Upper lobe of right lung (tissue), 1 donor: ENCODE measurements at regions not wholly inside any gene's neighbourhood (a gene's known extent, or its start where the extent isn't known, plus 50 kb on each side); places are given as distances from the start of the nearest gene placed in this dataset.

Experiments used
- ATAC-seq: fragments of 200-7000 bp; cut with Tn5 transposase; one replicate; pipeline ENCODE4 v1.9.1; 2020; ENCODE audit warnings: mild to moderate bottlenecking, moderate library complexity
- DNase-seq: peaks from one replicate; pipeline ENCODE4 v3.0.0-alpha.2; 2020
- H3K27ac ChIP-seq: fragments of 200-600 bp; one replicate; pipeline ENCODE4 v1.8.0; 2022
- H3K27me3 ChIP-seq: fragments of 200-600 bp; one replicate; pipeline ENCODE4 v1.8.0; 2022; ENCODE audit warnings: mild to moderate bottlenecking
- H3K36me3 ChIP-seq: fragments of 200-600 bp; one replicate; pipeline ENCODE4 v1.8.0; 2022
- H3K4me1 ChIP-seq: fragments of 200-600 bp; one replicate; pipeline ENCODE4 v1.8.0; 2022
- H3K4me3 ChIP-seq: fragments of 200-600 bp; one replicate; pipeline ENCODE4 v1.8.0; 2022; ENCODE audit warnings: mild to moderate bottlenecking
- H3K9me3 ChIP-seq: fragments of 200-600 bp; one replicate; pipeline ENCODE4 v1.8.0; 2022
- CTCF ChIP-seq: fragments of 200-600 bp; IDR thresholded peaks from one replicate; pipeline ENCODE4 v1.8.0; 2022; ENCODE audit warnings: antibody characterized with exemption
- intact Hi-C: fragments of 100-400 bp; cut with DNase I; formaldehyde crosslinking; loops from one replicate; pipeline ENCODE4 v1.11.0; 2022
- donor health status: DM: no; HTN: yes; CAD: no; lungs with severe emphysema.

- DNase-seq: no peak
- Histone ChIP-seq H3K36me3 (no peaks in the 10 kb centered on the region), H3K4me1 (no peaks in the 10 kb centered on the region), H3K27ac (no peak overlapping the region), H3K9me3 (no peaks in the 10 kb centered on the region), H3K4me3 (no peak overlapping the region), H3K27me3 (no peaks in the 10 kb centered on the region)
- ATAC-seq: no peak
- TF ChIP-seq CTCF: no peak
- intact Hi-C loops: no loop called here
Observed at GRCh38 chr19:30316560-30317106, 55.6 kb upstream of the ZNF536 start.

- H3K9me3 ChIP-seq: no peaks in the 10 kb centered on the region
- DNase-seq: no peak
- H3K4me3 ChIP-seq: no peak overlapping the region
- no peak for ATAC-seq
- H3K4me1 ChIP-seq: no peaks in the 10 kb centered on the region
- TF ChIP-seq CTCF: no peak
- H3K27ac ChIP-seq: no peak overlapping the region
- no peaks in the 10 kb centered on the region for H3K27me3 ChIP-seq
- no peaks in the 10 kb centered on the region for H3K36me3 ChIP-seq
- intact Hi-C loops: no loop called here
Observed at GRCh38 chr19:30317403-30317802, 54.8 kb upstream of the ZNF536 start.

- intact Hi-C loops: no loop called here
- TF ChIP-seq CTCF: no peak
Observed at GRCh38 chr19:30318261-30318660, 53.9 kb upstream of the ZNF536 start.

GRCh38 chr19:30318936-30319335 is 53.2 kb upstream of the ZNF536 start:
- H3K27me3 ChIP-seq: no peaks in the 10 kb centered on the region
- no peak for TF ChIP-seq CTCF
- no peak overlapping the region for H3K4me3 ChIP-seq
- intact Hi-C loops: no loop called here
- ATAC-seq (no peak), DNase-seq (no peak)
- no peaks in the 10 kb centered on the region for H3K36me3 ChIP-seq
- no peaks in the 10 kb centered on the region for H3K9me3 ChIP-seq
- H3K27ac ChIP-seq: no peak overlapping the region
- H3K4me1 ChIP-seq: no peaks in the 10 kb centered on the region

More at GRCh38 chr19:30318261-30318660, 53.9 kb upstream of the ZNF536 start:
- Histone ChIP-seq H3K27ac (no peak overlapping the region), H3K4me3 (no peak overlapping the region), H3K9me3 (no peaks in the 10 kb centered on the region), H3K27me3 (no peaks in the 10 kb centered on the region), H3K36me3 (no peaks in the 10 kb centered on the region), H3K4me1 (no peaks in the 10 kb centered on the region)
- DNase-seq: no peak
- ATAC-seq: no peak

- no peak overlapping the region for H3K4me3 ChIP-seq
- DNase-seq (no peak), ATAC-seq (no peak)
- intact Hi-C loops: no loop called here
- H3K27me3 ChIP-seq: no peaks in the 10 kb centered on the region
- no peak overlapping the region for H3K27ac ChIP-seq
- no peak for TF ChIP-seq CTCF
- H3K9me3 ChIP-seq: no peaks in the 10 kb centered on the region
- no peaks in the 10 kb centered on the region for H3K36me3 ChIP-seq
- no peaks in the 10 kb centered on the region for H3K4me1 ChIP-seq
Observed at GRCh38 chr19:30319411-30319810, 52.8 kb upstream of the ZNF536 start.

- Histone ChIP-seq H3K4me3 (no peak overlapping the region), H3K9me3 (no peaks in the 10 kb centered on the region), H3K27me3 (no peaks in the 10 kb centered on the region), H3K27ac (no peak overlapping the region), H3K4me1 (no peaks in the 10 kb centered on the region), H3K36me3 (no peaks in the 10 kb centered on the region)
- intact Hi-C loops: no loop called here
- TF ChIP-seq CTCF: no peak
- no peak for DNase-seq
- no peak for ATAC-seq
Observed at GRCh38 chr19:30319876-30320275, 52.3 kb upstream of the ZNF536 start.
